Femur (tissue), 1 donor: ENCODE measurements at regions not wholly inside any gene's neighbourhood (a gene's known extent, or its start where the extent isn't known, plus 50 kb on each side); places are given as distances from the start of the nearest gene placed in this dataset.
"Not testable (repeated sequence)": the region's sequence is repeated elsewhere in the genome, so short reads cannot be mapped to it uniquely, and the experiment has no call there.

ENCODE experiments used
- DNase-seq: peaks from one replicate; pipeline ENCODE4 v3.0.0-alpha.2; 2017

DNA sequence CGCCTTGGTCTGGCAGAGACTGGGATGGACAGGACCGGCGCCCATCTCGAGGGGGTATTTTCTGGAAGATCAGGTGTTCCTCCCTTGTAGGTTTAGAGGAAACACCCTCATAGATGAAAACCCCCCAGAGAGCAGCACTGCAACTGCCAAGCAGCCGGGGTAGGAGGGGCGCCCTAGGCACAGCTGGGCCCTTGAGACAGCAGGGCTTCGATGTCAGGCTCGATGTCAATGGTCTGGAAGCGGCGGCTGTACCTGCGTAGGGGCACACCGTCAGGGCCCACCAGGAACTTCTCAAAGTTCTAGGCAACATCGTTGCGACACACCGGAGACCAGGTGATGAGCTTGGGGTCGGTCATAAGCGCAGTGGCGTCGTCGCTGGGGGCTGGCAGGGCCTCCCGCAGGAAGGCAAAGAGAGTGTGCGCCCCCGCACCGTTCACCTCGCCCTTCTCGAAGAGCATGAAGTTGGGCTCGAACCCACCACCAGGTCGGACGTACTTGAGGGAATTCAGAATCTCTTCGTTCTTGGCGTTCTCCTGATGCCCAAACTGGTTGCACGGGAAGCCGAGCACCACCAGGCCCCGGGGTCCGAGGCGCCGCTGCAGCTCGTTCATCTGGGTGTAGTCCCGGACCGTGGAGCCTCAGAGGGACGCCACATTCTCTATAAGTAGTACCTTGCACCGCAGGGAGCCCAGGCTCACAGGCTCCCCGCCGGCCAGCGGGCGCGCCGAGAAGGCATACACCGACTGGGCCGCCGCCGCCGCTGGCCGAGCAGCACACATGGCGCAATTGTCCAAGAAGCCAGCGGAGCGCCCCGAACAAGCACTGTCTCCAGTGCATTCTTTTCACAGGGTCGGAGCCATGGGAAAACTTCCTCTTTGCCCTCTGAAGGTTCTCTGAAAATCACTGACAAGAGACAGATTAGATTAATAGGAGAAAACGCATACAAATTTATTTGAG is 59.0 kb upstream of the ATXN3L start:
- DNase-seq: not testable (repeated sequence)

- peak; percentile 59 for DNase-seq
Measured at GRCh38 chrX:13377550-13377934, 57.7 kb upstream of the ATXN3L start.

GRCh38 chrX:13376857-13377549 is 57.1 kb upstream of the ATXN3L start:
- peak; percentile 87 for DNase-seq

DNA sequence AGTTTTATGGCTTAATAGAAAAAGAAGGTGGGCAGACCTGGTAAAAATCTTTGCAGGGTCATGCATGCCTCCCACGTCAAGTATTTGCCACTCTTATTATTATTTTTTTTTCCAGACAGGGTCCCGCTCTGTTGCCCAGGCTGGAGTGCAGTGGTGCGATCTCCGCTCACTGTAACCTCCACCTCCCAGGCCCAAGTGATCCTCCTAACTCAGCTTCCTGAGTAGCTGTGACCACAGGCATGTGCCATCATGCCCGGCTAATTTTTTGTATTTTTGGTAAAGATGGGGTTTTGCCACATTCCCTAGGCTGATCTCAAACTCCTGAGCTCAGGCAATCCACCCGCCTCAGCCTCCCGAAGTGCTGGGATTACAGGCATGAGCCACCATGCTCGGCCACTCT is 55.7 kb upstream of the ATXN3L start:
- DNase-seq: not testable (repeated sequence)

- DNase-seq: no peak
Measured at GRCh38 chrX:13374364-13374763, 54.5 kb upstream of the ATXN3L start.

- DNase-seq: no peak
Measured at GRCh38 chrX:13373431-13374187, 53.8 kb upstream of the ATXN3L start.

GRCh38 chrX:13373027-13373426 is 53.2 kb upstream of the ATXN3L start:
- DNase-seq: no peak

GRCh38 chrX:13372203-13372980 is 52.5 kb upstream of the ATXN3L start:
- no peak for DNase-seq

- DNase-seq: no peak
Measured at GRCh38 chrX:13371186-13371585, 51.3 kb upstream of the ATXN3L start.

GRCh38 chrX:13370713-13371112 is 50.9 kb upstream of the ATXN3L start:
- no peak for DNase-seq
